Activated CD4-positive, alpha-beta memory T cell treated with anti-CD3 and anti-CD28 coated beads, Interleukin-2, amount 10 ng/mL, durations not matched to agents 7 days and 5 days (primary cell): ENCODE measurements at regions not wholly inside any gene's neighbourhood (a gene's known extent, or its start where the extent isn't known, plus 50 kb on each side); places are given as distances from the start of the nearest gene placed in this dataset.

Experiments used
- CTCF ChIA-PET: fragments of 350-600 bp; sonication (Branson Sonifier 250); formaldehyde crosslinking; loops from one replicate; lab custom pipeline; 2021; ENCODE audit warnings: antibody characterized with exemption, inconsistent platforms; lab: Charles Lee
- POLR2A ChIA-PET: fragments of 350-600 bp; sonication (Branson Sonifier 250); formaldehyde crosslinking; loops from one replicate; lab custom pipeline; 2021; ENCODE audit warnings: antibody characterized with exemption; lab: Charles Lee
- DNase-seq: peaks from one replicate; pipeline ENCODE4 v3.0.0-alpha.2; 2020
- H3K27ac Mint-ChIP-seq: one replicate; pipeline ENCODE4 v1.8.0; 2021; ENCODE audit warnings: mild to moderate bottlenecking, mixed read lengths
- H3K27me3 Mint-ChIP-seq: one replicate; pipeline ENCODE4 v1.8.0; 2021; ENCODE audit warnings: mixed read lengths
- H3K36me3 Mint-ChIP-seq: one replicate; pipeline ENCODE4 v1.8.0; 2021; ENCODE audit warnings: low read depth, mixed read lengths
- H3K4me1 Mint-ChIP-seq: one replicate; pipeline ENCODE4 v1.8.0; 2021; ENCODE audit warnings: mixed read lengths
- H3K4me3 Mint-ChIP-seq: one replicate; pipeline ENCODE4 v1.8.0; 2021; ENCODE audit warnings: mild to moderate bottlenecking, mixed read lengths
- H3K9me3 Mint-ChIP-seq: one replicate; pipeline ENCODE4 v1.8.0; 2021; ENCODE audit warnings: mixed read lengths

DNA sequence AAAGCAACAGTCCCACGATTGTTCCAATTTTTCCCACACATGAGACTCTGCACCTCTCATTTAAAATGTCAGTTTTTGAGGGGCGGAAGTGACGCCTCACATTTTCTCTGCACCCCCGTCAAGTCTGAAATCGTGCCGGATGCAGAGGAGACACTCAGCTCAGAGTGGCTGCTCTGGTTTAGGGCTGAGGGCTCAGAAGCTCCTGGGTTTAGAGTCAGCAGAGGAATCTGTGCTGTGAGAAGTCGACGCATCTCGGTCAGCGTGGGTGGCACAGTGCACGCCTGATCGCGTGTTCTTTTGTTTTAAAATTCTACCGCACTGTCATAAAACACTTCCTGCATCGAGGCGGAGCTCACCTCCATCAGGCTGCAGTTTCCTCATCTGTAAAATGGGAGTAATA is 116.7 kb upstream of the ADRA2C start:
- CTCF ChIA-PET, result no interaction called here
- H3K4me3 Mint-ChIP-seq, result no peak overlapping the region
- no peak overlapping the region for H3K27ac Mint-ChIP-seq
- DNase-seq, result no peak
- H3K27me3 Mint-ChIP-seq, result no peaks in the 10 kb centered on the region
- H3K4me1 Mint-ChIP-seq, result no peaks in the 10 kb centered on the region
- no peaks in the 10 kb centered on the region for H3K9me3 Mint-ChIP-seq
- POLR2A ChIA-PET, result no interaction called here
- no peaks in the 10 kb centered on the region for H3K36me3 Mint-ChIP-seq

- POLR2A ChIA-PET, result no interaction called here
- no peak overlapping the region for H3K4me3 Mint-ChIP-seq
- no peak for DNase-seq
- H3K4me1 Mint-ChIP-seq, result no peaks in the 10 kb centered on the region
- H3K27ac Mint-ChIP-seq, result no peak overlapping the region
- no peaks in the 10 kb centered on the region for H3K36me3 Mint-ChIP-seq
- CTCF ChIA-PET, result no interaction called here
- no peaks in the 10 kb centered on the region for H3K9me3 Mint-ChIP-seq
- no peaks in the 10 kb centered on the region for H3K27me3 Mint-ChIP-seq
Observed at GRCh38 chr4:3648731-3649130, 116.5 kb upstream of the LRPAP1 start.

GRCh38 chr4:3648195-3648594 is 116.0 kb upstream of the LRPAP1 start:
- H3K36me3 Mint-ChIP-seq, result no peaks in the 10 kb centered on the region
- no peak overlapping the region for H3K4me3 Mint-ChIP-seq
- ChIA-PET CTCF (no interaction called here), POLR2A (no interaction called here)
- H3K4me1 Mint-ChIP-seq, result no peaks in the 10 kb centered on the region
- no peak for DNase-seq
- no peak overlapping the region for H3K27ac Mint-ChIP-seq
- no peaks in the 10 kb centered on the region for H3K9me3 Mint-ChIP-seq
- no peaks in the 10 kb centered on the region for H3K27me3 Mint-ChIP-seq

DNA sequence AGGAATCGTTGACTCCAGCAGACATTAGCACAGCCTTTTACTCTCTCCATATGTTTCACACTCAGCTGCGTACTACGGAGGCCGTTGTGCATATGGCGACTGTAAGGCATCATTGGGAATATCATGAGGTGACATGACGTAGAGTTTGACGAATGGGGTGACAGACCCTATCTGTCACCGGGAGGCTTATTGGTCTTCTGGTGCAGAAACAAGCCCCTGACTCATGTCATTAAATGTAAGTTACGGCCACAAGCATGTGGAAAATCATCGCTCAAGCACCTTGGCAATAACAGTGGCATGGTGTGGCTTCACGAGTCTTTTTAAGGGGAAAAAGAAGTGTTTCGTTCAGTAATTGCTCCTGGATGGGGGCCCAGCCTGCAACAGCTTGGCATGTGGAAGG is 115.2 kb upstream of the LRPAP1 start:
- no peak overlapping the region for H3K4me3 Mint-ChIP-seq
- no peak for DNase-seq
- CTCF ChIA-PET, result no interaction called here
- POLR2A ChIA-PET, result no interaction called here
- H3K9me3 Mint-ChIP-seq, result no peaks in the 10 kb centered on the region
- H3K4me1 Mint-ChIP-seq, result no peaks in the 10 kb centered on the region
- no peaks in the 10 kb centered on the region for H3K27me3 Mint-ChIP-seq
- no peak overlapping the region for H3K27ac Mint-ChIP-seq
- no peaks in the 10 kb centered on the region for H3K36me3 Mint-ChIP-seq

DNA sequence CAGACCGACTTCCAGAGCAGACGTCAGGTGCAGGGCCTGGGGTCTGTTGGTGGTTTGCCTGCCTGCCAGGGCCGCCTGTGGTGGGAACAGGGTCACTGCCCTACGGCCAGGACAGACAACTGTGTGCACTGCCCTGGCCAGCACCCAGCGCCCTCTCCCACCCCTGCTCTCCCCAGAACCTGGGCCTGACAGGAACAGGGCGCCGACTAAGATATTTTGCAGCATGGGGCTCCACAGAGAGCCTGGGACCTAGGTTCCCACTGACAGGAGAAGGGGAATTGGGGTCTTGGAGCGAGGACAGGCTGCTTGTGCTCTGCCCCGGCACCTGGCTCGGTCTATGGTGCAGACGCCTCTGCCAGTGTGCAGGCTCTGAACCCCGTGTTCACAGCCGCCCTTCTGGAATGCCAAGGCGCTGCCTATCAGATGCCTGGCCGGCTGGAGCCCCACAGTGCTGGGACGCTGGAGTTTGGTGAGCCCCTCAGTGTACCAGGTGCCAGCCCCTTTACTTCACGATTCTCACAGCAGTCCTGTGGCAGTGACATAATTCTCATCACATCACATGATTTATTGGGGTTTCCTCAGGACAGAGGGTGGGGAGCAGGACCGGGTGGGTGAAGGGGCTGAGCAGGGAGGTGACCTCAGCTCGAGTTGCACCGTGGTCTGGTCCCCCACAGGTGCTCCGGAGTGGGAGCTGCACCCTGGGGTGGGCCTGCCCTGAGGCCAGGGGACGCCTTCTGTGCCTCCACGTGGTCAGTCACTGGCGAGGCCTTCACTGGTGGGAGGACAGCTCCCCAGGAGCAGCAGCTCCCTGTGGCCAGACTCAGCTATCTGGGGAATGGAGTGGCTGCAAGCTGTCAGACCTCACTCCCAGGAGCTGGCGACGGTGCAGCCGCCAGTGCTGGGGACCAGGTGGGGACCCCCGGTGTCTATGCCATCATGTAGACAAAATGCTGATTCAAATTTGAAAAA is 113.8 kb upstream of the LRPAP1 start:
- H3K9me3 Mint-ChIP-seq, result no peaks in the 10 kb centered on the region
- ChIA-PET CTCF (no interaction called here), POLR2A (no interaction called here)
- H3K4me1 Mint-ChIP-seq, result no peaks in the 10 kb centered on the region
- H3K36me3 Mint-ChIP-seq, result no peaks in the 10 kb centered on the region
- no peak for DNase-seq
- H3K27ac Mint-ChIP-seq, result no peak overlapping the region
- no peak overlapping the region for H3K4me3 Mint-ChIP-seq
- no peaks in the 10 kb centered on the region for H3K27me3 Mint-ChIP-seq

- H3K36me3 Mint-ChIP-seq, result no peaks in the 10 kb centered on the region
- ChIA-PET CTCF (no interaction called here), POLR2A (no interaction called here)
- no peak overlapping the region for H3K27ac Mint-ChIP-seq
- no peak for DNase-seq
- no peaks in the 10 kb centered on the region for H3K4me1 Mint-ChIP-seq
- H3K9me3 Mint-ChIP-seq, result no peaks in the 10 kb centered on the region
- no peaks in the 10 kb centered on the region for H3K27me3 Mint-ChIP-seq
- no peak overlapping the region for H3K4me3 Mint-ChIP-seq
Observed at GRCh38 chr4:3644849-3645627, 112.8 kb upstream of the LRPAP1 start.

GRCh38 chr4:3643518-3644433 is 111.6 kb upstream of the LRPAP1 start:
- Mint-ChIP-seq H3K27ac (no peak overlapping the region), H3K9me3 (no peaks in the 10 kb centered on the region), H3K4me1 (no peaks in the 10 kb centered on the region), H3K27me3 (no peaks in the 10 kb centered on the region), H3K36me3 (no peaks in the 10 kb centered on the region), H3K4me3 (no peak overlapping the region)
- no peak for DNase-seq
- ChIA-PET CTCF (no interaction called here), POLR2A (no interaction called here)

DNA sequence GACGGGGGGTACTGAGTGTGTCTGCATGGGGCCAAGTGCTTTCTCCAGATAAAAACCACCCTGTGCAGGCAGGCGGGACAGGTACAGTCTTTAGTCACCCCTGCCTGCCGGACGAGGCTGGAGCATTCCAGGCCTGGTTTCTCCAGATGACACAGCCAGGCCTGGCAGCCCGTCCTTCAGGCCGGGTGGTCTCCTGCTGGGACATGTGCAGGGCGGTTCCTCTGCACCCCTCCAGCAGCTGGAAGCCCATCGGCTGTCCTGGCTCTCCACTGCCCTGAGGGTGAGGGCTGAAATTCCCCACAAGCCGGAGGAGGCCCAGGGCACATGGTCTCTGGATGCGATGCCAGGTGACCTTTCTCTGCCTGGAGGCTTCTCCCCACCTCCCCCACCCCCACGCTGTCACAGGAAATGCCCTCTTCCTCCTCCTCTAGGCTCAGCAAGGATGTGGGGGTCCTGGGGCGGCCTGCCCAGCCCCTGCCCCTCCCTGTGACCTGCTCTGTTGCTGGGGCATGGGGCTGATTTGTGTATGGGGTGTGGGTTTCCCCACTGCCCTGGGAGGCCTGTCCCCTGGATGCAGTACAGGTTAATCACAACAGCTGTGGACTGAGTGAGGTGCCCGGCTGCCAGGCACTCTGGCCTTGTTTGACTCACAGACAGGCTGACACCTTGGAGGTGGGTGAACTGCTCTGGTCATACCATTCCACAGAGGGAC is 110.7 kb upstream of the LRPAP1 start:
- Mint-ChIP-seq H3K9me3 (no peaks in the 10 kb centered on the region), H3K4me1 (no peaks in the 10 kb centered on the region), H3K4me3 (no peak overlapping the region), H3K27ac (no peak overlapping the region), H3K27me3 (peaks cover 3% of the 10 kb centered on the region), H3K36me3 (no peaks in the 10 kb centered on the region)
- ChIA-PET POLR2A (no interaction called here), CTCF (no interaction called here)
- DNase-seq, result no peak

DNA sequence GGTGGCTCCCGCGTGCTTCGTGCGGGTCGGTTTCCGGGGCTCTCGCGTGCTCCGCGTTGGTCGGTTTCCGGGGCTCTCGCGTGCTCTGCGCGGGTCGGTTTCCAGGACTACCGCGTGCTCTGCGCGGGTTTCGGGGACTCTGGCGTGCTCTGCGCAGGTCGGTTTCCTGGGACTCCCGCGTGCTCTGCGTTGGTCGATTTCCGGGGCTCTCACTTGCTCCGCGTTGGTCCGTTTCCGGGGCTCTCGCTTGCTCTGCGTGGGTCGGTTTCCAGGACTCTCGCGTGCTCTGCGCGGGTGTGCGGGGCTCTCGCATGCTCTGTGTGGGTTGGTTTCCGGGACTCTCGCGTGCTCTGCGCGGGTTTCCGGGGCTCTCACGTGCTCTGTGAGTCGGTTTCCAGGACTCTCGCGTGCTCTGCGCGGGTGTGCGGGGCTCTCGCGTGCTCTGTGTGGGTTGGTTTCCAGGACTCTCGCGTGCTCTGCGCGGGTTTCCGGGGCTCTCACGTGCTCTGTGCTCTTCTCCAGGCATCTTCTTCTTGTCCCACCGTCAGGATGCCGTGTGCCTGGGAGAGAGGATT is 109.9 kb upstream of the LRPAP1 start:
- no peak overlapping the region for H3K27ac Mint-ChIP-seq
- no peaks in the 10 kb centered on the region for H3K36me3 Mint-ChIP-seq
- H3K27me3 Mint-ChIP-seq, result peaks cover 5% of the 10 kb centered on the region
- H3K9me3 Mint-ChIP-seq, result no peaks in the 10 kb centered on the region
- no peaks in the 10 kb centered on the region for H3K4me1 Mint-ChIP-seq
- ChIA-PET CTCF (no interaction called here), POLR2A (no interaction called here)
- DNase-seq, result no peak
- no peak overlapping the region for H3K4me3 Mint-ChIP-seq

DNA sequence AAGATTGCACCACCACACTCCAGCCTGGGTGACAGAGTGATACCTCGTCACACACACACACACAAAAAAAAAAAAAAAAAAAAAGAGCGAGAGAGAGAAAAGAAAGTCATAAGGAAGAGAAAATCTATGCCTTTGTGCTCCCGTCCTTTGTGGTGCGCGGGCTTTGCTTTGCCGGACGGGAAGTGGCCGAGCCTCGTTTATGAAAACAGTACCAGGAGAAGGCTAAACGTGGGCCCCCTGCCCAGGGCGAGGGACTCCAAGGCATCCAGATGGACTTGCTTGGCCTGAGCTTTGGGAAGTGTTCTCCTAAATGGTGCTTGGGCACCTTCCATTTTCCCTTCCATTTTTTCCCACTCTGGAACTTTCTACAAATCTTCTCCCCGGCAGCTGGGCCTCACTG is 109.3 kb upstream of the LRPAP1 start:
- DNase-seq, result no peak
- Mint-ChIP-seq H3K4me1 (no peaks in the 10 kb centered on the region), H3K9me3 (no peaks in the 10 kb centered on the region), H3K4me3 (no peak overlapping the region), H3K27ac (no peak overlapping the region), H3K36me3 (no peaks in the 10 kb centered on the region), H3K27me3 (peaks cover 5% of the 10 kb centered on the region)
- ChIA-PET POLR2A (no interaction called here), CTCF (no interaction called here)

GRCh38 chr4:3640587-3640962 is 108.4 kb upstream of the LRPAP1 start:
- no peaks in the 10 kb centered on the region for H3K36me3 Mint-ChIP-seq
- ChIA-PET CTCF (no interaction called here), POLR2A (no interaction called here)
- no peaks in the 10 kb centered on the region for H3K4me1 Mint-ChIP-seq
- H3K4me3 Mint-ChIP-seq, result no peak overlapping the region
- no peak overlapping the region for H3K27ac Mint-ChIP-seq
- H3K27me3 Mint-ChIP-seq, result peaks cover 5% of the 10 kb centered on the region
- no peak for DNase-seq
- no peaks in the 10 kb centered on the region for H3K9me3 Mint-ChIP-seq
